Transverse colon (tissue), 4 donors: ENCODE measurements at regions not wholly inside any gene's neighbourhood (a gene's known extent, or its start where the extent isn't known, plus 50 kb on each side); places are given as distances from the start of the nearest gene placed in this dataset.

ENCODE experiments used
- DNase-seq: peaks from one replicate; pipeline ENCODE4 v3.0.0-alpha.2; 2019
- H3K27ac ChIP-seq, 4 donors: fragments of 200-600 bp; sonication (generic); 2 replicates each; pipeline ENCODE4 v1.5.1; 2016 to 2018; ENCODE audit warnings: inconsistent platforms in 4 of 4
- H3K27me3 ChIP-seq: fragments of 200-600 bp; sonication (generic); 2 replicates; pipeline ENCODE4 v1.5.1; 2017; ENCODE audit warnings: inconsistent platforms
- H3K36me3 ChIP-seq, 4 donors: fragments of 200-600 bp; sonication (generic); 2 replicates each; pipeline ENCODE4 v1.5.1; 2017 to 2019; ENCODE audit warnings: inconsistent platforms in 4 of 4
- H3K4me1 ChIP-seq, 4 donors: fragments of 200-600 bp; sonication (generic); 2 replicates each; pipeline ENCODE4 v1.5.1; 2017 to 2020; ENCODE audit warnings: inconsistent platforms in 4 of 4
- H3K4me3 ChIP-seq, 4 donors: fragments of 200-600 bp; sonication (generic); 1 replicate in 1 of 4; 2 replicates in 3 of 4; pipeline versions ENCODE4 v1.5.1 to v1.6.1; 2017 to 2019; ENCODE audit warnings: inconsistent platforms in 4 of 4
- H3K9me3 ChIP-seq, 2 donors: fragments of 200-600 bp; sonication (generic); 2 replicates each; pipeline ENCODE4 v1.5.1; 2017 to 2019; ENCODE audit warnings: inconsistent platforms in 2 of 2
- CTCF ChIP-seq, 5 experiments: fragments of 200-600 bp in 3 of 5; fragments of 450-650 bp in 2 of 5; sonication (generic) in 3 of 5; IDR thresholded peaks; 1 replicate in 2 of 5; 2 replicates in 3 of 5; pipeline ENCODE4 v1.5.1; 2016 to 2017; ENCODE audit warnings: antibody characterized with exemption in 5 of 5, inconsistent platforms in 3 of 5, mild to moderate bottlenecking in 2 of 5, moderate library complexity in 1 of 5
- EP300 ChIP-seq: sonication (generic); formaldehyde crosslinking; IDR thresholded peaks from one replicate; pipeline ENCODE4 v1.6.1; 2017; ENCODE audit warnings: antibody characterized with exemption, low read depth
- POLR2A ChIP-seq: fragments of 450-650 bp; IDR thresholded peaks from one replicate; pipeline ENCODE4 v1.6.1; 2016; ENCODE audit warnings: antibody characterized with exemption, mild to moderate bottlenecking, moderate library complexity
- POLR2AphosphoS5 ChIP-seq, 3 donors: sonication (generic); formaldehyde crosslinking; IDR thresholded peaks; one replicate each; pipeline ENCODE4 v1.6.1; 2016; ENCODE audit warnings: antibody characterized with exemption in 3 of 3
- WGBS, 2 donors: methylation state at CpG; one replicate each; pipeline ENCODE4 v1.1.5; 2018; ENCODE audit warnings: low coverage in 1 of 2; 5-methylcytosine and 5-hydroxymethylcytosine counted together
- in situ Hi-C, 4 donors: fragments of 200-750 bp; cut with MboI; loops; one replicate each; pipeline versions ENCODE4 v1.15.0 to v1.15.1; 2017; ENCODE audit warnings: low sequenced_read_pairs in 3 of 4, low pct_ligation_motif_present in 1 of 4, low pct_unique_long_range_greater_than_20kb in 1 of 4
- intact Hi-C: fragments of 100-400 bp; cut with DNase I; formaldehyde crosslinking; loops from one replicate; pipeline ENCODE4 v1.15.1; 2023; ENCODE audit warnings: low total_unique reads

GRCh38 chr11:69423181-69423580 is 58.3 kb upstream of the LINC01488 start:
- in situ Hi-C loops (no loop called here), intact Hi-C loops (no loop called here)
- H3K9me3 ChIP-seq, result peaks cover 4 to 8% of the 10 kb centered on the region in 2 donors
- no peak overlapping the region for H3K27ac ChIP-seq
- no peaks in the 10 kb centered on the region for H3K36me3 ChIP-seq
- no peaks in the 10 kb centered on the region for H3K27me3 ChIP-seq
- H3K4me1 ChIP-seq, result peaks cover 0 to 5% (median 0%) of the 10 kb centered on the region in 4 donors
- WGBS, 2 donors, result 91 to 96% methylated on average over 5 to 13 of the region's 13 CpGs
- no peak for TF ChIP-seq POLR2A
- no peak for TF ChIP-seq EP300
- no peak for TF ChIP-seq POLR2AphosphoS5 (IDR thresholded peaks at IDR 0.05)
- TF ChIP-seq CTCF (IDR thresholded peaks at IDR 0.05), result no peak
- no peak for DNase-seq
- no peak overlapping the region for H3K4me3 ChIP-seq

GRCh38 chr11:69423611-69424385 is 57.7 kb upstream of the LINC01488 start:
- Histone ChIP-seq H3K27me3 (no peaks in the 10 kb centered on the region), H3K36me3 (no peaks in the 10 kb centered on the region), H3K4me3 (no peak overlapping the region), H3K4me1 (peaks cover 0 to 5% (median 0%) of the 10 kb centered on the region in 4 donors), H3K27ac (no peak overlapping the region), H3K9me3 (peaks cover 4 to 8% of the 10 kb centered on the region in 2 donors)
- intact Hi-C loops (no loop called here), in situ Hi-C loops (no loop called here)
- WGBS, 2 donors, result 89 to 100% methylated on average over 1 to 12 of the region's 12 CpGs
- TF ChIP-seq EP300 (no peak), CTCF (IDR thresholded peaks at IDR 0.05) (no peak), POLR2AphosphoS5 (IDR thresholded peaks at IDR 0.05) (no peak), POLR2A (no peak)
- no peak for DNase-seq

GRCh38 chr11:69424748-69425147 is 56.7 kb upstream of the LINC01488 start:
- intact Hi-C loops, result no loop called here
- in situ Hi-C loops, result loop anchor here in 1 of 4 donors (25.0 kb wide), 1 partner anchor 213 kb away; the partner anchor contains the start of gene CCND1
- Histone ChIP-seq H3K9me3 (peaks cover 4 to 8% of the 10 kb centered on the region in 2 donors), H3K36me3 (no peaks in the 10 kb centered on the region), H3K4me1 (peaks cover 0 to 5% (median 0%) of the 10 kb centered on the region in 4 donors), H3K27me3 (no peaks in the 10 kb centered on the region), H3K4me3 (no peak overlapping the region), H3K27ac (no peak overlapping the region)
- DNase-seq, result no peak
- WGBS, 2 donors, result 77 to 100% methylated on average over 3 of the region's 3 CpGs
- TF ChIP-seq POLR2AphosphoS5 (IDR thresholded peaks at IDR 0.05), result no peak
- TF ChIP-seq POLR2A, result no peak
- no peak for TF ChIP-seq CTCF (IDR thresholded peaks at IDR 0.05)
- TF ChIP-seq EP300, result no peak

- intact Hi-C loops (no loop called here), in situ Hi-C loops (loop anchor here in 1 of 4 donors (25.0 kb wide), 1 partner anchor 212 kb away; the partner anchor contains the start of gene CCND1)
- no peaks in the 10 kb centered on the region for H3K36me3 ChIP-seq
- no peak overlapping the region for H3K4me3 ChIP-seq
- no peak for TF ChIP-seq POLR2AphosphoS5 (IDR thresholded peaks at IDR 0.05)
- no peak for TF ChIP-seq CTCF (IDR thresholded peaks at IDR 0.05)
- TF ChIP-seq POLR2A, result no peak
- TF ChIP-seq EP300, result no peak
- no peak overlapping the region for H3K27ac ChIP-seq
- peaks cover 0 to 3% (median 0%) of the 10 kb centered on the region in 4 donors for H3K4me1 ChIP-seq
- no peak for DNase-seq
- WGBS, 2 donors, result 91 to 96% methylated on average over 4 to 7 of the region's 7 CpGs
- no peaks in the 10 kb centered on the region for H3K27me3 ChIP-seq
- peaks cover 4 to 8% of the 10 kb centered on the region in 2 donors for H3K9me3 ChIP-seq
These were observed 56.0 kb upstream of the LINC01488 start for GRCh38 chr11:69425444-69425843.
